ENCODE measurements at regions not wholly inside any gene's neighbourhood (a gene's known extent, or its start where the extent isn't known, plus 50 kb on each side); places are given as distances from the start of the nearest gene placed in this dataset.

- Histone ChIP-seq H3K9me3 (ENCODE audit: low read depth, low read length, poor library complexity, severe bottlenecking) (no peaks in the 10 kb centered on the region), H3K36me3 (ENCODE audit: insufficient read depth, low read length, poor library complexity, severe bottlenecking) (no peaks in the 10 kb centered on the region), H3K27ac (ENCODE audit: low read depth, low read length, poor library complexity, severe bottlenecking) (no peak overlapping the region), H3K4me1 (ENCODE audit: insufficient read depth, low read length, poor library complexity, severe bottlenecking) (no peaks in the 10 kb centered on the region), H3K4me3 (ENCODE audit: low read depth, low read length, poor library complexity, severe bottlenecking) (no peak overlapping the region), H3K27me3 (replicated peaks; ENCODE audit: insufficient read depth, low read depth, low read length, poor library complexity) (no peaks in the 10 kb centered on the region)
- BruUV-seq (replicated peaks): no TSS peak
- POLR2A ChIA-PET (ENCODE audit: low non-redundant PET): no interaction called here
- TF ChIP-seq CTCF (conservative IDR thresholded peaks at IDR 0.05; ENCODE audit: low read depth, low read length) (no peak), EZH2 (IDR thresholded peaks at IDR 0.05; ENCODE audit: borderline replicate concordance, low read depth, low read length, poor library complexity, severe bottlenecking) (no peak)
- CTCF ChIA-PET: no interaction called here
- intact Hi-C loops (cut with micrococcal nuclease; ENCODE audit: unreplicated experiment): no loop called here
- no peak for DNase-seq (ENCODE audit: low spot score)
These were observed 140.2 kb upstream of the PCDH17 start for GRCh38 chr13:57491318-57491717.

GRCh38 chr13:57507752-57508463 is 123.6 kb upstream of the PCDH17 start:
- Histone ChIP-seq H3K36me3 (ENCODE audit: insufficient read depth, low read length, poor library complexity, severe bottlenecking) (no peaks in the 10 kb centered on the region), H3K27ac (ENCODE audit: low read depth, low read length, poor library complexity, severe bottlenecking) (no peak overlapping the region), H3K4me3 (ENCODE audit: low read depth, low read length, poor library complexity, severe bottlenecking) (no peak overlapping the region), H3K27me3 (replicated peaks; ENCODE audit: insufficient read depth, low read depth, low read length, poor library complexity) (no peaks in the 10 kb centered on the region), H3K9me3 (ENCODE audit: low read depth, low read length, poor library complexity, severe bottlenecking) (no peaks in the 10 kb centered on the region), H3K4me1 (ENCODE audit: insufficient read depth, low read length, poor library complexity, severe bottlenecking) (no peaks in the 10 kb centered on the region)
- intact Hi-C loops (cut with micrococcal nuclease; ENCODE audit: unreplicated experiment): no loop called here
- POLR2A ChIA-PET (ENCODE audit: low non-redundant PET): no interaction called here
- TF ChIP-seq CTCF (conservative IDR thresholded peaks at IDR 0.05; ENCODE audit: low read depth, low read length) (no peak), EZH2 (IDR thresholded peaks at IDR 0.05; ENCODE audit: borderline replicate concordance, low read depth, low read length, poor library complexity, severe bottlenecking) (no peak)
- CTCF ChIA-PET: no interaction called here
- no peak for DNase-seq (ENCODE audit: low spot score)
- no TSS peak for BruUV-seq (replicated peaks)

- TF ChIP-seq CTCF (conservative IDR thresholded peaks at IDR 0.05; ENCODE audit: low read depth, low read length) (no peak), EZH2 (IDR thresholded peaks at IDR 0.05; ENCODE audit: borderline replicate concordance, low read depth, low read length, poor library complexity, severe bottlenecking) (no peak)
- ChIA-PET POLR2A (ENCODE audit: low non-redundant PET) (no interaction called here), CTCF (interaction anchor here (0.5 kb wide), 1 partner anchor 401 kb away, joined by 3 read pairs; no protein-coding TSS in a partner anchor)
- DNase-seq (ENCODE audit: low spot score): no peak
- H3K4me3 ChIP-seq (ENCODE audit: low read depth, low read length, poor library complexity, severe bottlenecking): no peak overlapping the region
- intact Hi-C loops (cut with micrococcal nuclease; ENCODE audit: unreplicated experiment): no loop called here
- no peaks in the 10 kb centered on the region for H3K4me1 ChIP-seq (ENCODE audit: insufficient read depth, low read length, poor library complexity, severe bottlenecking)
- no peaks in the 10 kb centered on the region for H3K9me3 ChIP-seq (ENCODE audit: low read depth, low read length, poor library complexity, severe bottlenecking)
- no peaks in the 10 kb centered on the region for H3K27me3 ChIP-seq (replicated peaks; ENCODE audit: insufficient read depth, low read depth, low read length, poor library complexity)
- no peak overlapping the region for H3K27ac ChIP-seq (ENCODE audit: low read depth, low read length, poor library complexity, severe bottlenecking)
- BruUV-seq (replicated peaks): no TSS peak
- H3K36me3 ChIP-seq (ENCODE audit: insufficient read depth, low read length, poor library complexity, severe bottlenecking): no peaks in the 10 kb centered on the region
These were observed 119.9 kb upstream of the PCDH17 start for GRCh38 chr13:57511603-57512002.
